ENCODE measurements at regions not wholly inside any gene's neighbourhood (a gene's known extent, or its start where the extent isn't known, plus 50 kb on each side); places are given as distances from the start of the nearest gene placed in this dataset.

- no peaks in the 10 kb centered on the region; the same call in 1 of the 2 replicates for H3K9me3 ChIP-seq (ENCODE audit: insufficient read depth, low read length)
- H3K36me3 ChIP-seq (replicated peaks; ENCODE audit: low read depth, low read length): no peaks in the 10 kb centered on the region
- H3K27ac ChIP-seq (ENCODE audit: low read length): no peak overlapping the region
- H4K20me1 ChIP-seq (ENCODE audit: insufficient read depth, low read length): no peaks in the 10 kb centered on the region
- TF ChIP-seq EZH2phosphoT487 (IDR thresholded peaks at IDR 0.05; ENCODE audit: low read depth): no peak
- no peak for TF ChIP-seq CTCF (IDR thresholded peaks at IDR 0.05; ENCODE audit: low read depth, low read length)
- H3K4me3 ChIP-seq (ENCODE audit: low read length): no peak overlapping the region
- no peaks in the 10 kb centered on the region for H3K4me1 ChIP-seq (ENCODE audit: low read length)
- no peaks in the 10 kb centered on the region for H3K27me3 ChIP-seq (ENCODE audit: low read depth, low read length)
- H3K9ac ChIP-seq (ENCODE audit: low read length): no peak overlapping the region
- H3K4me2 ChIP-seq (ENCODE audit: low read length): no peak overlapping the region
- H3K79me2 ChIP-seq (ENCODE audit: low read length): no peaks in the 10 kb centered on the region
- H2AFZ ChIP-seq (ENCODE audit: low read depth, low read length): no peak overlapping the region
These were observed 455.1 kb upstream of the TLE4 start for GRCh38 chr9:79116709-79117108.

GRCh38 chr9:79120533-79120932 is 451.2 kb upstream of the TLE4 start:
- no peak overlapping the region for H3K4me2 ChIP-seq (ENCODE audit: low read length)
- H3K9ac ChIP-seq (ENCODE audit: low read length): no peak overlapping the region
- no peaks in the 10 kb centered on the region for H3K36me3 ChIP-seq (replicated peaks; ENCODE audit: low read depth, low read length)
- no peaks in the 10 kb centered on the region for H3K4me1 ChIP-seq (ENCODE audit: low read length)
- no peak overlapping the region for H3K27ac ChIP-seq (ENCODE audit: low read length)
- H3K27me3 ChIP-seq (ENCODE audit: low read depth, low read length): no peaks in the 10 kb centered on the region
- no peak overlapping the region for H2AFZ ChIP-seq (ENCODE audit: low read depth, low read length)
- no peaks in the 10 kb centered on the region for H4K20me1 ChIP-seq (ENCODE audit: insufficient read depth, low read length)
- no peaks in the 10 kb centered on the region for H3K79me2 ChIP-seq (ENCODE audit: low read length)
- no peak overlapping the region for H3K4me3 ChIP-seq (ENCODE audit: low read length)
- TF ChIP-seq CTCF (IDR thresholded peaks at IDR 0.05; ENCODE audit: low read depth, low read length): no peak
- TF ChIP-seq EZH2phosphoT487 (IDR thresholded peaks at IDR 0.05; ENCODE audit: low read depth): no peak
- no peaks in the 10 kb centered on the region for H3K9me3 ChIP-seq (ENCODE audit: insufficient read depth, low read length)

- H3K27ac ChIP-seq (ENCODE audit: low read length): no peak overlapping the region
- H3K4me1 ChIP-seq (ENCODE audit: low read length): no peaks in the 10 kb centered on the region
- H3K79me2 ChIP-seq (ENCODE audit: low read length): no peaks in the 10 kb centered on the region
- H3K4me2 ChIP-seq (ENCODE audit: low read length): no peak overlapping the region
- H3K4me3 ChIP-seq (ENCODE audit: low read length): no peak overlapping the region
- H3K27me3 ChIP-seq (ENCODE audit: low read depth, low read length): no peaks in the 10 kb centered on the region
- no peak overlapping the region for H3K9ac ChIP-seq (ENCODE audit: low read length)
- no peaks in the 10 kb centered on the region for H3K36me3 ChIP-seq (replicated peaks; ENCODE audit: low read depth, low read length)
- no peaks in the 10 kb centered on the region for H3K9me3 ChIP-seq (ENCODE audit: insufficient read depth, low read length)
- H2AFZ ChIP-seq (ENCODE audit: low read depth, low read length): no peak overlapping the region
- no peaks in the 10 kb centered on the region for H4K20me1 ChIP-seq (ENCODE audit: insufficient read depth, low read length)
- no peak for TF ChIP-seq EZH2phosphoT487 (IDR thresholded peaks at IDR 0.05; ENCODE audit: low read depth)
- no peak for TF ChIP-seq CTCF (IDR thresholded peaks at IDR 0.05; ENCODE audit: low read depth, low read length)
These were observed 450.8 kb upstream of the TLE4 start for GRCh38 chr9:79120941-79121340.

GRCh38 chr9:79123415-79123814 is 448.4 kb upstream of the TLE4 start:
- no peak overlapping the region for H3K4me2 ChIP-seq (ENCODE audit: low read length)
- H3K36me3 ChIP-seq (replicated peaks; ENCODE audit: low read depth, low read length): no peaks in the 10 kb centered on the region
- no peaks in the 10 kb centered on the region for H3K79me2 ChIP-seq (ENCODE audit: low read length)

More at GRCh38 chr9:79123415-79123814, 448.4 kb upstream of the TLE4 start:
- no peak for TF ChIP-seq EZH2phosphoT487 (IDR thresholded peaks at IDR 0.05; ENCODE audit: low read depth)
- TF ChIP-seq CTCF (IDR thresholded peaks at IDR 0.05; ENCODE audit: low read depth, low read length): no peak
- Histone ChIP-seq H2AFZ (ENCODE audit: low read depth, low read length) (no peak overlapping the region), H3K9me3 (ENCODE audit: insufficient read depth, low read length) (no peaks in the 10 kb centered on the region), H4K20me1 (ENCODE audit: insufficient read depth, low read length) (no peaks in the 10 kb centered on the region), H3K27ac (ENCODE audit: low read length) (no peak overlapping the region), H3K9ac (ENCODE audit: low read length) (no peak overlapping the region), H3K27me3 (ENCODE audit: low read depth, low read length) (no peaks in the 10 kb centered on the region), H3K4me3 (ENCODE audit: low read length) (no peak overlapping the region), H3K4me1 (ENCODE audit: low read length) (no peaks in the 10 kb centered on the region)
